Uterus (tissue), 2 donors: ENCODE measurements at regions not wholly inside any gene's neighbourhood (a gene's known extent, or its start where the extent isn't known, plus 50 kb on each side); places are given as distances from the start of the nearest gene placed in this dataset.
"Not testable (repeated sequence)": the region's sequence is repeated elsewhere in the genome, so short reads cannot be mapped to it uniquely, and the experiment has no call there.

ENCODE experiments used
- CTCF ChIP-seq, 4 experiments: fragments of 200-600 bp in 2 of 4; fragments of 450-650 bp in 2 of 4; sonication (generic) in 2 of 4; IDR thresholded peaks; one replicate each; pipeline ENCODE4 v1.5.1; 2016 to 2019; ENCODE audit warnings: antibody characterized with exemption in 4 of 4, mild to moderate bottlenecking in 2 of 4, moderate library complexity in 1 of 4
- POLR2A ChIP-seq, 2 donors: fragments of 450-650 bp; IDR thresholded peaks; one replicate each; pipeline ENCODE4 v1.6.1; 2016; ENCODE audit warnings: antibody characterized with exemption in 2 of 2, mild to moderate bottlenecking in 1 of 2, moderate library complexity in 1 of 2

GRCh38 chr21:13974582-13974981 lies 236.2 kb downstream of the LIPI start:
- not testable (repeated sequence) for TF ChIP-seq CTCF, POLR2A (IDR thresholded peaks at IDR 0.05)
